MCF 10A (cell line): ENCODE measurements at regions not wholly inside any gene's neighbourhood (a gene's known extent, or its start where the extent isn't known, plus 50 kb on each side); places are given as distances from the start of the nearest gene placed in this dataset.

ENCODE experiments used
- BruUV-seq: library from RNA; stranded (reverse); fragments of 400-500 nt; replicated peaks from 2 replicates; lab custom pipeline; 2021; lab: Mats Ljungman, UMichigan
- CTCF ChIA-PET: fragments of 300-600 bp; sonication (Branson Sonifier 250); formaldehyde crosslinking; extraction: SDS; loops from one replicate; lab custom pipeline; 2021; ENCODE audit warnings: antibody characterized with exemption, inconsistent platforms; lab: Yijun Ruan, JAX
- POLR2A ChIA-PET: fragments of 300-600, 350-650 bp; sonication (Branson Sonifier 250); formaldehyde crosslinking; extraction: SDS; loops from one replicate; lab custom pipeline; 2020; ENCODE audit warnings: antibody characterized with exemption, inconsistent platforms; lab: Yijun Ruan, JAX
- DNase-seq: peaks from one replicate; pipeline ENCODE4 v3.0.0-alpha.2; 2018; ENCODE audit not compliant: unreplicated experiment
- H3K27ac Mint-ChIP-seq: one replicate; pipeline ENCODE4 v1.8.0; 2022; ENCODE audit warnings: mild to moderate bottlenecking, low read depth, mixed read lengths; ENCODE audit not compliant: unreplicated experiment
- H3K27me3 Mint-ChIP-seq: one replicate; pipeline ENCODE4 v1.8.0; 2022; ENCODE audit warnings: mixed read lengths; ENCODE audit not compliant: insufficient read depth, unreplicated experiment
- H3K36me3 Mint-ChIP-seq: one replicate; pipeline ENCODE4 v1.8.0; 2022; ENCODE audit warnings: mild to moderate bottlenecking, moderate library complexity, mixed read lengths; ENCODE audit not compliant: insufficient read depth, unreplicated experiment
- H3K4me1 Mint-ChIP-seq: one replicate; pipeline ENCODE4 v1.8.0; 2022; ENCODE audit warnings: mixed read lengths; ENCODE audit not compliant: insufficient read depth, unreplicated experiment
- H3K4me3 Mint-ChIP-seq: one replicate; pipeline ENCODE4 v1.8.0; 2022; ENCODE audit warnings: mild to moderate bottlenecking, moderate library complexity, mixed read lengths; ENCODE audit not compliant: unreplicated experiment
- H3K9me3 Mint-ChIP-seq: one replicate; pipeline ENCODE4 v1.8.0; 2022; ENCODE audit warnings: mixed read lengths; ENCODE audit not compliant: unreplicated experiment
- CTCF ChIP-seq: fragments of 200-600 bp; IDR thresholded peaks from one replicate; pipeline ENCODE4 v1.8.0; 2022; ENCODE audit warnings: antibody characterized with exemption, mild to moderate bottlenecking; ENCODE audit not compliant: unreplicated experiment
- intact Hi-C: fragments of 100-400 bp; cut with micrococcal nuclease; formaldehyde crosslinking; loops from 2 replicates; pipeline ENCODE4 v1.14.1; 2022

GRCh38 chr10:111716032-111716431, 467.5 kb downstream of the GPAM start:
- BruUV-seq: no TSS peak
- ChIA-PET CTCF (no interaction called here), POLR2A (no interaction called here)
- Mint-ChIP-seq H3K9me3 (peaks cover 20% of the 10 kb centered on the region), H3K4me1 (no peaks in the 10 kb centered on the region), H3K36me3 (no peaks in the 10 kb centered on the region), H3K27ac (no peak overlapping the region), H3K4me3 (no peak overlapping the region), H3K27me3 (no peaks in the 10 kb centered on the region)
- TF ChIP-seq CTCF: no peak
- intact Hi-C loops: no loop called here
- no peak for DNase-seq

- H3K4me1 Mint-ChIP-seq: no peaks in the 10 kb centered on the region
- DNase-seq: no peak
- H3K4me3 Mint-ChIP-seq: no peak overlapping the region
- H3K36me3 Mint-ChIP-seq: no peaks in the 10 kb centered on the region
- TF ChIP-seq CTCF: no peak
- H3K27ac Mint-ChIP-seq: no peak overlapping the region
- H3K27me3 Mint-ChIP-seq: no peaks in the 10 kb centered on the region
- intact Hi-C loops: no loop called here
- ChIA-PET CTCF (no interaction called here), POLR2A (interaction anchor here (1.1 kb wide), 1 partner anchor 10 kb away, joined by 4 read pairs; no protein-coding TSS in a partner anchor)
- no TSS peak for BruUV-seq
- H3K9me3 Mint-ChIP-seq: no peaks in the 10 kb centered on the region
Measured at GRCh38 chr10:111724121-111724520, 459.4 kb downstream of the GPAM start.

- H3K27me3 Mint-ChIP-seq: no peaks in the 10 kb centered on the region
- intact Hi-C loops: no loop called here
- no peak overlapping the region for H3K4me3 Mint-ChIP-seq
- no TSS peak for BruUV-seq
- POLR2A ChIA-PET: no interaction called here
- DNase-seq: no peak
- no peaks in the 10 kb centered on the region for H3K4me1 Mint-ChIP-seq
- H3K36me3 Mint-ChIP-seq: no peaks in the 10 kb centered on the region
- TF ChIP-seq CTCF: no peak
- no peaks in the 10 kb centered on the region for H3K9me3 Mint-ChIP-seq
- no peak overlapping the region for H3K27ac Mint-ChIP-seq
- CTCF ChIA-PET: interaction anchor here (0.6 kb wide), 1 partner anchor 31 kb away, joined by 3 read pairs; no protein-coding TSS in a partner anchor
Measured at GRCh38 chr10:111725050-111725449, 458.5 kb downstream of the GPAM start.

- no peak for DNase-seq
- Mint-ChIP-seq H3K36me3 (peaks cover 6% of the 10 kb centered on the region), H3K4me3 (no peak overlapping the region), H3K27ac (no peak overlapping the region), H3K27me3 (peaks cover 21% of the 10 kb centered on the region), H3K9me3 (peaks cover 6% of the 10 kb centered on the region), H3K4me1 (no peaks in the 10 kb centered on the region)
- intact Hi-C loops: no loop called here
- ChIA-PET CTCF (interaction anchor here (0.6 kb wide), 1 partner anchor 286 kb away, joined by 3 read pairs; no protein-coding TSS in a partner anchor), POLR2A (interaction anchor here (0.6 kb wide), 1 partner anchor 55 kb away, joined by 3 read pairs; no protein-coding TSS in a partner anchor)
- BruUV-seq: no TSS peak
- no peak for TF ChIP-seq CTCF
Measured at GRCh38 chr10:111732166-111732785, 451.3 kb downstream of the GPAM start.
